ENCODE measurements at regions not wholly inside any gene's neighbourhood (a gene's known extent, or its start where the extent isn't known, plus 50 kb on each side); places are given as distances from the start of the nearest gene placed in this dataset.

GRCh38 chr9:105972466-105973204 is 278.3 kb downstream of the TMEM38B start (continued):
- TF ChIP-seq, protein P1, sequence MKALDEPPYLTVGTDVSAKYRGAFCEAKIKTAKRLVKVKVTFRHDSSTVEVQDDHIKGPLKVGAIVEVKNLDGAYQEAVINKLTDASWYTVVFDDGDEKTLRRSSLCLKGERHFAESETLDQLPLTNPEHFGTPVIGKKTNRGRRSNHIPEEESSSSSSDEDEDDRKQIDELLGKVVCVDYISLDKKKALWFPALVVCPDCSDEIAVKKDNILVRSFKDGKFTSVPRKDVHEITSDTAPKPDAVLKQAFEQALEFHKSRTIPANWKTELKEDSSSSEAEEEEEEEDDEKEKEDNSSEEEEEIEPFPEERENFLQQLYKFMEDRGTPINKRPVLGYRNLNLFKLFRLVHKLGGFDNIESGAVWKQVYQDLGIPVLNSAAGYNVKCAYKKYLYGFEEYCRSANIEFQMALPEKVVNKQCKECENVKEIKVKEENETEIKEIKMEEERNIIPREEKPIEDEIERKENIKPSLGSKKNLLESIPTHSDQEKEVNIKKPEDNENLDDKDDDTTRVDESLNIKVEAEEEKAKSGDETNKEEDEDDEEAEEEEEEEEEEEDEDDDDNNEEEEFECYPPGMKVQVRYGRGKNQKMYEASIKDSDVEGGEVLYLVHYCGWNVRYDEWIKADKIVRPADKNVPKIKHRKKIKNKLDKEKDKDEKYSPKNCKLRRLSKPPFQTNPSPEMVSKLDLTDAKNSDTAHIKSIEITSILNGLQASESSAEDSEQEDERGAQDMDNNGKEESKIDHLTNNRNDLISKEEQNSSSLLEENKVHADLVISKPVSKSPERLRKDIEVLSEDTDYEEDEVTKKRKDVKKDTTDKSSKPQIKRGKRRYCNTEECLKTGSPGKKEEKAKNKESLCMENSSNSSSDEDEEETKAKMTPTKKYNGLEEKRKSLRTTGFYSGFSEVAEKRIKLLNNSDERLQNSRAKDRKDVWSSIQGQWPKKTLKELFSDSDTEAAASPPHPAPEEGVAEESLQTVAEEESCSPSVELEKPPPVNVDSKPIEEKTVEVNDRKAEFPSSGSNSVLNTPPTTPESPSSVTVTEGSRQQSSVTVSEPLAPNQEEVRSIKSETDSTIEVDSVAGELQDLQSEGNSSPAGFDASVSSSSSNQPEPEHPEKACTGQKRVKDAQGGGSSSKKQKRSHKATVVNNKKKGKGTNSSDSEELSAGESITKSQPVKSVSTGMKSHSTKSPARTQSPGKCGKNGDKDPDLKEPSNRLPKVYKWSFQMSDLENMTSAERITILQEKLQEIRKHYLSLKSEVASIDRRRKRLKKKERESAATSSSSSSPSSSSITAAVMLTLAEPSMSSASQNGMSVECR (CRISPR knock-in tag; IDR thresholded peaks at IDR 0.05; ENCODE audit: borderline replicate concordance) = no peak

DNA sequence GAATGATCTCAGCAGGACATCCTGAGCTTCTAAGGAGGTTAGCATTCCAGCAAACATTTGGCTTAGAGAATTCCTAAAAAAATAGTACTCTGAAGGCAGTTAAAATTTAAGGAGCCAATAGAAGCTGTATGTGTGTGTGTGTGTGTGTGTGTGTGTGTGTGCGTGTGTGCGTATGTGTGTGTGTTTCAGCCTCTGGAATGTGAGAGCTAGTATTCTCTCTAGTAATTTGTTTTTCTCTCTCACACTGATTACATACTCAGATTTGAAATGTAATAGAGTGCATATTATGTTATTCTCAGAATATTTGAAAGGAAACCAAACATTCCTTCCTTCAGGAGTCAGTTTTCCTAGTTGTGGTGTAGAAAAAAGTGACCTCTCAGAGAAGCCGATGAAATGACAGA is 279.6 kb downstream of the TMEM38B start:
- DNase-seq (ENCODE audit: low spot score) (no peak), ATAC-seq (no peak)
- no peak for TF ChIP-seq MAX (CRISPR knock-in tag; IDR thresholded peaks at IDR 0.05)
- no peak for TF ChIP-seq NFATC4 (CRISPR knock-in tag; IDR thresholded peaks at IDR 0.05)
- TF ChIP-seq HMGXB4 (CRISPR knock-in tag; IDR thresholded peaks at IDR 0.05) = no peak
- no peak for TF ChIP-seq ZNF396 (CRISPR knock-in tag; IDR thresholded peaks at IDR 0.05; ENCODE audit: borderline replicate concordance)
- TF ChIP-seq NR2C2 (CRISPR knock-in tag; IDR thresholded peaks at IDR 0.05) = no peak
- no peak for TF ChIP-seq ZNF281 (CRISPR knock-in tag; IDR thresholded peaks at IDR 0.05)
- peaks cover 67% of the 10 kb centered on the region for H3K27me3 Mint-ChIP-seq (ENCODE audit: low read depth)
- H3K27ac Mint-ChIP-seq = no peak overlapping the region
- no peaks in the 10 kb centered on the region for H3K36me3 Mint-ChIP-seq
- H3K4me3 Mint-ChIP-seq = no peak overlapping the region
- H3K9me3 Mint-ChIP-seq = no peaks in the 10 kb centered on the region
- POLR2A ChIA-PET = no interaction called here
- H3K4me1 Mint-ChIP-seq = peaks cover 55% of the 10 kb centered on the region
- CTCF ChIA-PET = interaction anchor here (1.2 to 1.8 kb wide), 2 partner anchors 16 to 92 kb away, joined by 5 to 6 read pairs; no protein-coding TSS in a partner anchor

- TF ChIP-seq E2F5 (CRISPR knock-in tag; IDR thresholded peaks at IDR 0.05) = no peak
- Mint-ChIP-seq H3K4me3 (no peak overlapping the region), H3K36me3 (no peaks in the 10 kb centered on the region), H3K27ac (no peak overlapping the region), H3K27me3 (ENCODE audit: low read depth) (peaks cover 64% of the 10 kb centered on the region), H3K4me1 (peaks cover 49% of the 10 kb centered on the region), H3K9me3 (no peaks in the 10 kb centered on the region)
- DNase-seq (ENCODE audit: low spot score) (no peak), ATAC-seq (no peak; the same call in 1 of the 2 replicates)
- ChIA-PET CTCF (interaction anchor here (0.7 kb wide), 1 partner anchor 638 kb away, joined by 4 read pairs; no protein-coding TSS in a partner anchor), POLR2A (no interaction called here)
These were observed 281.7 kb downstream of the TMEM38B start for GRCh38 chr9:105975886-105976645.

All from WTC11 (cell line).